Left ventricle myocardium superior (tissue), 1 donor: ENCODE measurements at regions not wholly inside any gene's neighbourhood (a gene's known extent, or its start where the extent isn't known, plus 50 kb on each side); places are given as distances from the start of the nearest gene placed in this dataset.
A peak's percentile ranks its signal among the peaks of the same experiment; 100 is the strongest.
"Not testable (repeated sequence)": the region's sequence is repeated elsewhere in the genome, so short reads cannot be mapped to it uniquely, and the experiment has no call there.

Experiments
- ATAC-seq: fragments of 200-7000 bp; cut with Tn5 transposase; one replicate; pipeline ENCODE4 v1.9.1; 2020; ENCODE audit warnings: mild to moderate bottlenecking, moderate library complexity
- DNase-seq: peaks from one replicate; pipeline ENCODE4 v3.0.0-alpha.2; 2020
- intact Hi-C: fragments of 100-400 bp; cut with micrococcal nuclease; formaldehyde crosslinking; loops from one replicate; pipeline ENCODE4 v1.11.0; 2022
- donor health status: DM: no; HTN: yes; CAD: no; lungs with severe emphysema.

DNA sequence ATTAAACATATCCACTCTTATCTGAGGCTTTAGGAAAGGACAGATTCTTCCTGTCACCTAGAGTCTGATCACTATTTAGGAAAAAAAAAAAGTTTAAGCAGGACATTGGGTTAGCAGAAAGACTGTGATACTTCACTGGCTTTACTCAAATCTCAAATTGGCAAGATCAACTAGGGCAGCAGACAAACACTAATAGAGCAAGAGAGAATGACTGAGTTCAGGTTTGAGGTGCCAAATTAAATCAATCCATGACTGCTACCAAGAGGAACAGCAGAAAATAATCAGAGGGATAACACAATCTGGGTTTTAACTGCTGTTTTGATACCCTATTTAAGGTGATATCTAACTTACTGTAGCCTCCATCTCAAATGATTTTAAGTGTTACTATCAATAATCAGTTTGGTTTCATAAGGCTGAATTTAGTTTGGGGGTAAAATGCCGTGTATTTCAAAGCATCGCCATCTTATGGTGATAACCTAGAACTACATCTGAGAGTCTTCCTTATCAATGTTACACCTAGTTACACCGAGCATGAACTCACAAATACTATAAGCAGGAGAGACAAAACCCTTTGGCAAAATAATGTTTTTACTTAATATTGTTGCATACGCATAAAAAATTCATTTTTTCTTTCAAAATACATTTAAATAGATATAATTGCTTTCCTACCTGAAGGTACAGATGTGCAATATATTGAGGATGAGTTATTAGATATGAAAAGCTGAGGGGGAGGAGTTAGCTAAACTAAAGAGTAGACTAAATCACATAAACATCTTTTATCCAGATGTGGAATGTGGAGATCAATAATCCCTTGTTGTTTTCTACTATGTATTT lies 286.4 kb upstream of the CDH12 start:
- intact Hi-C loops, result loop anchor here (2.0 kb wide), 1 partner anchor 251 kb away; no protein-coding TSS in a partner anchor
- ATAC-seq, result peak; percentile 41
- no peak for DNase-seq

DNA sequence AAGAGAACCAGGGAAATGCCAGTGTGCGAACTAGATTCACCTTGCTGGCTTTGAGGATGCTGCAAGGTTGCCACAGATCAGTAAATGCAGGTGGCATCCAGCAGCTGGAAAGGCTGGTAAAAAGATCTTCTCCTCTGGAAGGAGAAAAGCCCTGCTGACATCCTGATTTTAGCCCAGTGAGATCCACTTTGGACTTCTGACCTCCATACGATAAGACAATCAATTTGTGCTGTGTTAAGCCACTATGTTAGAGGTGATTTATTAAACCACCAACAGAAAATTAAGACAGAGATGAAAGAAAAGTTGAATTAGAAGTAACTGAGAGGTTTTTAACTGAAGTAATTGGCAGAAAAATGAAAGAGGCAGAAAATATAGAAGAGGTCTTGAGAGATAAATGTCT lies 283.8 kb upstream of the CDH12 start:
- ATAC-seq (no peak), DNase-seq (no peak)
- intact Hi-C loops, result no loop called here

DNA sequence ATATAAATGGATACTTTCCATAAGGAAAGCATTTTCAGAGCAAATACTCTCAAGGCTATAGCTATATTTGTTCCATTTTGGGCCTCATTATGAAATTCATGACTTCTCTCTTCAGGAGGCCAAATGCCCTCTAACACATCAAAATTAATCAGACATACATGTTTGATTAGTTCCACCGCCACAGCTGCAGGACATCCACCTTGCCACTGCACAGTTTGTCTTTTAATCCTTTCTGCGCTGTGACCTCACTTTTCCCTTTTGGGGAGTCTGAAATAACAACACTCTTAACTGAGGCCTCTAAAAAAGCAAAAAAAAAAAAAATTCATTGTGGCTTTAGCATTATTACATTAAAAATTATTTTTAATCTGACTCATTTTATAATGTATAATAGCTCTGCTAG lies 279.1 kb upstream of the CDH12 start:
- intact Hi-C loops, result no loop called here
- DNase-seq, result no peak
- no peak for ATAC-seq

DNA sequence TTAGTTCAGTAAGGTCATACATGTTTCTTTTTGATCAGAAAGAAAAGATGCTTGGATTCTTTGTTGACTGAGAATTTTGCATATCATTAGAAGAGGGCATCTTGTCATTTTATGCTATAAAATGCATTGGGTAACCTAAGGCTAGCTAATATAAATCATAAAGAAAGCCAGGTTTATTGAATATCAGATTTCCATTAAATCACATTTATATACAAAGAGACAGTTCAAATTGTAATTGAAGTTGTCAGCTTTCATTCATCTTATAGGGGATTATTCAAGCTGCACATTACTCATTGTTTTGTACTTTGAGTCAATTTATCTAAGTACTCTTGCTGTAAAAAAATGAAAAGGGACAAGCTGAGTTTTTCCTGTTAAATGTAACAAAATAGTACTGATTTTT lies 259.1 kb upstream of the CDH12 start:
- DNase-seq (no peak), ATAC-seq (no peak)
- intact Hi-C loops, result no loop called here

DNA sequence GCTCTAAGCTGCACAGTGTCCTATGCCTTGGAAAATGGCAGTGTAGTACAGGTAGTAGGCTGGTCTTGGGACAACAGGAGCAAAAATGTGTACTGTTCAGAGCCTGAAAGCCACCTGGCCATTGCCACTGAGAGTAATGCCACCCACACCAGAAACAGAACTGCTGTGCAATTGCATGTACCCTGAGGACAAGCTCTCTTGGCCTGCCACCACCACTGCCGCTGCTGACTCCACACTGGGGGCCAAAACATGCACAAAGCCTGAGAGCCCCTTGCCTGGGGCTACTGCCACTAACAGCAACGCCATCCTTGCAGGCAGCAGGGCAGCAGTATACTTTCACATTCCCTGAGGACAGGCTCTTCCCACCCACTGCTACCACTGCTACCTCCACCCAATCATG lies 251.9 kb upstream of the CDH12 start:
- intact Hi-C loops, result no loop called here
- ATAC-seq (no peak), DNase-seq (no peak)

DNA sequence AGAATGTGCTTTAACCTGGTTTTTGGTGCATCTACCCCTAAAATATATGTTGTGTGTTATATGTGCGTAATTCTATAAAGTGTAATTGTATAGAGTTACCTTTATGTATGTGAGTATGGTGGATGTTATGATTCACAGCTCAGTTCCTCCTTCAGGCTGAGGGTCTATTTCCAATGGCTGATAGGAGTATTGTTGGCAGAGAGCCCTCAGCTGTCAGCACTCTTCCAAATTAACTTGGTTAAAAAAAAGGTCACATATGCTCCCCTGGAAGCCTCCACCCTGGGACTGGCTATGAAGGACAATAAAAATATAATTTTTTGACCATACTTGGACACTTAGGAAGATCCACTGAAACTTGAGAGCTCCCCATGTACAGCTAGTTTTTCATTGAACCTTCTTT lies 250.4 kb upstream of the CDH12 start:
- no peak for ATAC-seq
- intact Hi-C loops, result no loop called here
- DNase-seq, result no peak

DNA sequence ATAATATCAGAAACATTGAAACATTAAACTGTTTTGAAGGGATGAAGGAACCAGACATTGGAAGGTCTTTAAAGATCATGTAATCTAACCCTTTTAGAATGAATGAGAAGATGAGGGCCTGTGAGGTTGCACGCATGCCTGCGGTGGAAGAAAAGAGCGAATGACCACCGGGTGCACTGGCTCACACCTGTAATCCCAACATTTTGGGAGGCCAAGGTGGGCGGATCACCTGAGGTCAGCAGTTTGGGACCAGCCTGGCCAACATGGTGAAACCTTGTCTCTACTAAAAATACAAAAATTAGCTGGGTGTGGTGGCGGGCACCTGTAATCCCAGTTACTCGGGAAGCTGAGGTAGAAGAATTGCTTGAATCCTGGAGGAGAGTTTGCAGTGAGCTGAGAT lies 242.3 kb upstream of the CDH12 start:
- intact Hi-C loops, ATAC-seq: not testable (repeated sequence)

DNA sequence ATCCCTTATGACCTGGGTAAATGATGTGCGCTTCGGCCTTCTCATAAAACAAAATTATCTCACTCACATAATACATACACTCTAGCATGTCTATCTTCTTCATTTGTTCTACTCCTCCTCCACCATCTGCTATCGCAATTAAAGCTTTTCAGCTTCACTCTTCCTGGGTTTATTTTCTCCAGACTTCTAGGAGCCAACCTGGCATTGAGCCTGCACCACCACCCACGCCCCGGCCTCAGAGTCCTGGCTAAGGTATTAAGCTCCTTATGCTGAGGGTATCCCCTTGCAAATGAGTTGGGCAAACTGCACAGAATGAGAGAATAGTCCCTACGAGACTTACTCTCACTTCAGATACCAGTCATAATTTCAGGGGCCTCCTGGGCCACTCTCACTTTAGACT lies 236.1 kb upstream of the CDH12 start:
- ATAC-seq, result no peak
- intact Hi-C loops, result no loop called here
- no peak for DNase-seq

More for the DNA sequence above, 242.3 kb upstream of the CDH12 start:
- not testable (repeated sequence) for DNase-seq

DNA sequence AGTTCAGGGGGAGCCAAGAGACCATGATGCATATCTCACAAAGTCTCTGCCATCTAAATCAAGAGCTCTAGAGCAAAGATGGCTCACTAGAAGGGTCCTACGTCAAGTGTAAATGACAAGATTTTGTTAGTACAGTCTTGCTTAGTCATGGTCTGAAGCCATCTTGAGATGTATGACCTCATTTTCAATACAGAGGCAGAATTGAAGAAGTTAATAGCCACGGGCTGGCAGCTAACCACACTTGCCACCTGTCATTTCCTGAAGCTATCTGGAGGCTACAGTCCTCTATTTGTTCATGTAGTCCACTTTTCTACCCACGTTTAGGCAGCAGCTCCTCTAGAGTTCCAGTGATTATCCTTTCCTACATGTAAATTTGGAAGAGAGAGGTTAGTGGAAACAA lies 231.7 kb upstream of the CDH12 start:
- intact Hi-C loops, result no loop called here
- ATAC-seq (no peak), DNase-seq (no peak)

DNA sequence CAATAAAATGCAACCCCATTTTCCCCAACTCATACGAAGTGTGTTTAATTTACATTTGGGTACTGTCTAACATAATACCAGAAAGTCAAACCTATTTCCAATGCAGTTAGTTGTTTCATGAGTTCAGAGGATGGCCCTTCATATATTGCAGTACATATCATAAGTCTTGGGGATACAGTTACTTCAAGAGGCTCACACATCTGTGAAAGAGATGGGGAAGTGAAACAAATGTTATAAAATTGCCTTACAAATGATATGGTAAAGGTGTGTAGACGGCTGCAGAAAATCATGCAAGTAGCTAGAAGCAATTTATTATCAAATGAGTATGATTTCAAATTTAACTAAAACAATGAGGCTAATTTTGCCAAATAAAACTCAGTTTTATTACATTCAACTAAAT lies 219.0 kb upstream of the CDH12 start:
- no peak for DNase-seq
- no peak for ATAC-seq
- intact Hi-C loops, result no loop called here

DNA sequence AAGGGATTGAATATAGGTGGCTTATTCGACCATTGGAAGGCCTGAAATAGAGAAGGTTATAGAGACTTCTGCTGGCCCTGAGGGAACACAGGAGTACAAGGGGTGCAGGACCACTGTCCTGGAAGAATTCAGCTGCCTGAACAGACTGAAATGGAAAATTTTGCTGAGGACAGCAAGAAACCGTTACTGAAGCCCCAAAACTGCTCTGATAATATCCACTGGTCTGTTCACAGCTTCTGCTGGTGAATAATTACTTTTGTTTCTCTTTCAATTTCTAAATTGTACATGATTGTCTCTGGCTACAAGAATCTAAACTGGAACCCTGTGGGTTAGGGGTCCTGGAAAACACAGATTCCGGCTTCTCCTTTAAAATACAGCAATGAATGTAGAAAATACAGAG lies 218.5 kb upstream of the CDH12 start:
- ATAC-seq (no peak), DNase-seq (no peak)
- intact Hi-C loops, result no loop called here

DNA sequence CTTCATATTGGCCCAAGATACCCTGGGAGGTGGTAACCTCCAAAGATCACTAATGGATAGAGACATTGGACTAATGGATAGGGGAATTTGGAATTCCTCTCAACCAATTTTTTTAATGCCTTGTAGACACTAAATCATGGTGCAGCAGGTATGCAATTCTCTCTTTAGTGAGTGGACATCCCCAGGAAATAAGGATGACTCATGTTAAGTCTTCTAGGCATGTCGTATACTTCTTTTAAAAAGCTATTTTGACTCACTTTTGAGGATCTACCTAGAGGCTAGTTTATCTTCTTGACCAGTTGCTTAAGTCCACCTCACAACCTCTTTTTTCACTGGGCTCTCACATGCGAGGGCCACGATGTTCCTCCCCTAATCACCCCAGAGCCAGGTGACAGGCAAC lies 211.6 kb upstream of the CDH12 start:
- DNase-seq (no peak), ATAC-seq (no peak)
- intact Hi-C loops, result no loop called here

DNA sequence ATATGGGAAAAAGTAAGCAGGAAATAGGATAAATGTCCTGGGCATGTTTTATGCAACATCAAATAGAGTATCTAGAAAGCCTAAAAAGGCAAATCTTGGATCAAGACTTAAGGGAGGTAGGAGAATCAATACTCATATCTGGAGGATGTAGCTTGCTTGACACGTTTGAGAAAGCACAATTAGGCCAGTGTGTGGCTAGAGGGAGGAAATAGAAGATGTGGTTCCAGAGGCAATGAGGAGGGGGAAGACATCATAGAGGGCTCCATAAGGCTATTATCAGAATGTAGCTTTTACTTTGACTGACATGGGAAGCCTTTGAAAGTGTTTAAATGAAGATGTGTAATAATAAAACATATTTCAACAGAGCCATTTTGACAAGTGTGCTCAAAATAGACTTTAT lies 200.7 kb upstream of the CDH12 start:
- no peak for DNase-seq
- intact Hi-C loops, result no loop called here
- ATAC-seq, result no peak

DNA sequence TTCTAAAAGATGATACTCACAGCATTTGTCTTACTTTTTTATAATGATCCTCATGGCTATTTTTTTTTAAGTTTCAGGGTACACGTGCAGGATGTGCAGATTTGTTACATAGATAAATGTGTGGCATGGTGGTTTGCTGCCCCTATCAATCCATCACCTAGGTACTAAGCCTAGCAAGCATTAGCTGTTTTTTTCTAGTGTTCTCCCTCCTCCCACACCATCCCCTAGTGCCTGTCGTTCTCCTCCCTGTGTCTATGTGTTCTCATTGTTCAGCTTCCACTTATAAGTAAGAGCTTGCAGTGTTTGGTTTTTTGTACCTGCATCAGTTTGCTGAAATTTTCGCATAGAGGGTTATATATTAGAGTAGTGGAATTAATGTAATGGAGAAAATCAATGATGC lies 189.1 kb upstream of the CDH12 start:
- no peak for ATAC-seq

DNA sequence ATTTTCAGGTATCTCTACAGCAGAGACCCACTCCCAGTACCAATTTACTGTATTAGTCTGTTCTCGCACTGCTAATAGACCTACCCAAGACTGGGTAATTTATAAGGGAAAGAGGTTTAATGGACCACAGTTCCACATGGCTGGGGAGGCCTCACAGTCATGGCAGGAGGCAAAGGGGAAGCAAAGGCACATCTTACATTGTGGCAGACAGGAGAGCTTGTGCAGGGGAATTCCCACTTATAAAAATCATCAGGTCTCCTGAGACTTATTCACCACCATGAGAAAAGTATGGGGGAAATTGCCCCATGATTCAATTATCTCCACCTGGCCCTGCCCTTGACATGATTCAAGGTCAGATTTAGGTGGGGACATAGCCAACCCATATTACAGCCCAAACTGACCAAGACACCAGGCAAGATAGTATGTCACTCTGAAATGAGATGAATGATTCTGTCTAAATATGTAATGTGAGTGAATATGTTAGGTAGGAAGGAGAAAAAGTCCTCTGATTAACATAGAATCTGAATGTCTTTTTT lies 182.5 kb upstream of the CDH12 start:
- DNase-seq (no peak), ATAC-seq (no peak)
- intact Hi-C loops, result no loop called here

More for the DNA sequence above, 189.1 kb upstream of the CDH12 start:
- no peak for DNase-seq
- intact Hi-C loops, result no loop called here

DNA sequence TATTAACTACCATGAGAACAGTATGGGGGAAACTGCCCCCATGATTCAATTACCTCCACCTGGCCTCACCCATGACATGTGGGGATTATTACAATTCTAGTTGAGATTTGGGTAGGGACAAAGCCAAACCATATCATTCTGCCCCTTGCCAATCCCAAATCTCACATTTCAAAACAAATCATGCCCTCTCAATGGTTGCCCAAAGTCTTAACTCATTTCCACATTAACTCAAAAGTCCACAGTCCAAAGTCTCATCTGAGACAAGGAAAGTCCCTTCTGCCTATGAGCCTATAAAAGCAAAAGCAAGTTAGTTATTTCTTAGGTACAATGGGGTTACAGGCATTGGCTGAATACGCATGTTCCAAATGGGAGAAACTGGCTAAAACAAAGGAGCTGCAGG lies 180.7 kb upstream of the CDH12 start:
- no peak for ATAC-seq
- intact Hi-C loops, result no loop called here

DNA sequence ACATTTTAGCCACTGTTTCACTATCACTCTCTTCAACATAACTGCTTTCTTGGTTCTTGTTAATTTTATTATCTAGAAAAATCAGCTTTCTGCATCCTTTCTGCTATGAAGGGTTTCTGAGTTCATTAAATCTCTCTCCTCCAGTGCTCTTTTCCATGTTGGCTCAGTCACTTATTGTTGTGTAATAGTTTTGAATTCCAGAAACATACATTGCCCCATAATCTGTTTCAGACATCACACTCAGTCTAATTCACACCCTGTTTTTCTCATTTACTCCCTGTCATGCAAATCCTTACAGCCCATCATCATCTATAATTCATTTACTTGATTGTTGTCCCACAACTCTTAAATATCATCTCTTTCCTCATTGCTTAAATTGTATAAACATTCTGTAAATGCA lies 176.1 kb upstream of the CDH12 start:
- DNase-seq (no peak), ATAC-seq (no peak)
- intact Hi-C loops, result no loop called here

More for the DNA sequence above, 180.7 kb upstream of the CDH12 start:
- DNase-seq, result no peak

DNA sequence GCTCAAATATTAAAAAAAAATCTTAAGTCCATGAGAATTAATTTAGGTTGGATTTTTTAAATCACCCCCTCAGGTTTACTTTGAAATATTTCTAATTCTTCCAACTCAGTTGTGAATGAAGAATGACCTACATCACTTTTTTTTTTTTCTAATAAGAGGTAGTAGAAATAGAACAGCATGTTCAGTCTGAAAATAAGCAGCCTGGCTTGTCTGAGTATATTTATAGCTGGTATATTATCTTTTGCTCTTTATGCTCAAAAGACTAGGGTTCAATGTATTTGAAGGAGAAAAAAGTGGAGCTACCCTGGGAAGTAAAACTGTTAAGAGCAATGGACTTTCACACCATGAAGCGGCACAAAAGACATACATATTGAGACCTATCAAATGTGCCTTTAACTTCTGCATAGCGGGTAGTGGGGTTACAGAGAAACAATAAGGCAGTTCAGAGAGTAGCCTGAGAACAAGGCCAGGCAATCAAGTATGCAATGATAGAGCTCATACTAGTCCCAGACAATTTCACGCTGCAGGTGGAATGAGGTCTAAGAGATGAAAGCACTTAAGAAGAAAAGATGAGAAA lies 175.4 kb upstream of the CDH12 start:
- ATAC-seq, result peak; percentile 79
- no peak for DNase-seq
- intact Hi-C loops, result no loop called here

DNA sequence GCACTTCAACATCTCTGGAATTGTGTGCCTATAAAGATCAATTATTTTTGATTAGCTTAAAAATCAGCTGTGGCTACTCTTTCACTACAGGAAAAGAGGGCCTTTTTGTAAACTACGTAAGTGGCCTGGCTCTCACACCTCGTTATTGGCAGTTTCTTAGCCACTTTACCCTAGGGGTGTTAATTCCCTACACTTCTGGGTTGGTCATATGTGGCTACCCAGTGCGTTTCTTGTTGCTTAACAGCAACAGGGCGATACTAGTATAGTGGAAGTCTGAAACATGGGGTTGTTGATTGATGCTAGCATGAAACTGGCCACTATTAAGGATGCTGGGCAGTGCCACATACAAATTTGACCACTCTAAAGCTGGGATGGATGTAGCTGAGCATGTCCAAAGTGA lies 174.7 kb upstream of the CDH12 start:
- ATAC-seq (peak; percentile 27), DNase-seq (no peak)
- intact Hi-C loops, result no loop called here

DNA sequence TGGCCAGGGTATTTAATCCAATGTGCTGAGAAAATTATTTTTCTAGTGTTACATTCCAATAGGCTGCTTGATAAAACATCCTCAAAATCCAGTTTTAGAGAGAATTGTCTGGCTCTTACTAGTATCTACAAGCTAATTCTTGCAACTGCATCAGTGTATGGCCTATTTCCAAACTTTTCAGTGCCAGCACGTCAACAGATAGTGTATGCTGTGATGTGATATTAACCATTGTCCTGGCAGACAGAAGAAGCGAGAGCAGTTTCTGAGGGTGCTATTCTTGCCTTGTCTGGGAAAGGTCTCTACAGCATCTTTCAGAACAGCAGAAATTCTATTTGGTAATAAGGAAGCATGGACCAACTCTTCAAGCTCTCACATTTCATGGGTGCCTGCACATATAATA lies 174.2 kb upstream of the CDH12 start:
- intact Hi-C loops, result no loop called here
- ATAC-seq, result peak; percentile 97
- DNase-seq, result no peak
